ENCODE measurements at regions not wholly inside any gene's neighbourhood (a gene's known extent, or its start where the extent isn't known, plus 50 kb on each side); places are given as distances from the start of the nearest gene placed in this dataset.

- ATAC-seq (no peak), DNase-seq (ENCODE audit: low read depth, low spot score) (no peak)
- Histone ChIP-seq H3K4me3 (ENCODE audit: low read depth in 2 of 2, low read length in 2 of 2) (no peak overlapping the region), H3K27me3 (ENCODE audit: control insufficient read depth, insufficient read depth, low read length) (no peaks in the 10 kb centered on the region), H3K36me3 (ENCODE audit: control insufficient read depth, insufficient read depth, low read length) (no peaks in the 10 kb centered on the region), H3K4me1 (ENCODE audit: control insufficient read depth, insufficient read depth, low read length) (no peaks in the 10 kb centered on the region), H3K27ac (ENCODE audit: low read length) (no peak overlapping the region), H3K9me3 (ENCODE audit: control insufficient read depth, insufficient read depth, low read depth, low read length) (no peaks in the 10 kb centered on the region)
- intact Hi-C loops (cut with micrococcal nuclease; ENCODE audit: unreplicated experiment) (no loop called here), in situ Hi-C loops (cut with HindIII; ENCODE audit: low pct_unique_long_range_greater_than_20kb, low sequenced_read_pairs) (no loop called here)
- no TSS peak for BruUV-seq (replicated peaks)
- ChIA-PET POLR2A (no interaction called here), CTCF (interaction anchor here (0.6 kb wide), 1 partner anchor 69 kb away, joined by 4 read pairs; no protein-coding TSS in a partner anchor)
- TF ChIP-seq TCF7L2 (IDR thresholded peaks at IDR 0.05; ENCODE audit: low read depth, low read length) (no peak), POLR2AphosphoS5 (IDR thresholded peaks at IDR 0.05; ENCODE audit: low read depth, low read length) (no peak), REST (IDR thresholded peaks at IDR 0.05; ENCODE audit: insufficient read depth in 1 of 2, low read depth in 2 of 2, low read length in 1 of 2) (no peak), SIN3A (IDR thresholded peaks at IDR 0.05; ENCODE audit: borderline replicate concordance, insufficient read depth, low read depth, low read length) (no peak)
- TF ChIP-seq, protein P1, sequence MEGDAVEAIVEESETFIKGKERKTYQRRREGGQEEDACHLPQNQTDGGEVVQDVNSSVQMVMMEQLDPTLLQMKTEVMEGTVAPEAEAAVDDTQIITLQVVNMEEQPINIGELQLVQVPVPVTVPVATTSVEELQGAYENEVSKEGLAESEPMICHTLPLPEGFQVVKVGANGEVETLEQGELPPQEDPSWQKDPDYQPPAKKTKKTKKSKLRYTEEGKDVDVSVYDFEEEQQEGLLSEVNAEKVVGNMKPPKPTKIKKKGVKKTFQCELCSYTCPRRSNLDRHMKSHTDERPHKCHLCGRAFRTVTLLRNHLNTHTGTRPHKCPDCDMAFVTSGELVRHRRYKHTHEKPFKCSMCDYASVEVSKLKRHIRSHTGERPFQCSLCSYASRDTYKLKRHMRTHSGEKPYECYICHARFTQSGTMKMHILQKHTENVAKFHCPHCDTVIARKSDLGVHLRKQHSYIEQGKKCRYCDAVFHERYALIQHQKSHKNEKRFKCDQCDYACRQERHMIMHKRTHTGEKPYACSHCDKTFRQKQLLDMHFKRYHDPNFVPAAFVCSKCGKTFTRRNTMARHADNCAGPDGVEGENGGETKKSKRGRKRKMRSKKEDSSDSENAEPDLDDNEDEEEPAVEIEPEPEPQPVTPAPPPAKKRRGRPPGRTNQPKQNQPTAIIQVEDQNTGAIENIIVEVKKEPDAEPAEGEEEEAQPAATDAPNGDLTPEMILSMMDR (IDR thresholded peaks at IDR 0.05): no peak
Observed at GRCh38 chr9:29691145-29691544, 2117.9 kb upstream of the C9orf72 start.

DNA sequence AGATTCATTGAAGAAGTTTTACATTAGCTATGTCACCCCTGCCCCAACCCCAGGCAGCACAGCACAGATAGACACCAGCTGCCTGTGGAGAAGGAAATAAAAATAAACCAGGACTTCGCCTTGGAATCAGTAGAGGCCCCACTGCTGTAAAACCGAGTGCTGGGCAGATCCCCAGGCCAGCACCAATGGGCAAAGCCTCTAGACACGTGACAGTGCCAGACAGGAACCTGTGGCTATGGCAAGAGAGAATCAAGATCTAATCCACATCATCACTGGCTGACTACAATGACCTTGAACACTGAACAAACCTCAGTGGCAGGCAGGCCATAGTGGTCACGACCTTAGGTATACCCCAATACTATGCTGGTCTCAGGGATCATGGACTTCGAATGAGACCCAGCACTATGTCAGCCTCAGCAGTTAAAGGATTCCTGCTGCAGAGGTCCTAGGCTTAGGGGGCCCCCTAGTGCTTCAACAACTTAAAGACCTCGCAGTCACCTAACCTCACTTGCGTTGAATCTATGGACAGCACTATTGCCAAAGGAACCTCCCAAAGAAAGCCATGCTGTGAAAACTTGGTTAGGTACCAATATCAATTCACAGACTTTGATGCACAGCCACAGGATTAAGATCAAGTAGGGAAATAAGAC is 2118.6 kb upstream of the C9orf72 start:
- Histone ChIP-seq H3K27ac (ENCODE audit: low read length) (no peak overlapping the region), H3K36me3 (ENCODE audit: control insufficient read depth, insufficient read depth, low read length) (no peaks in the 10 kb centered on the region), H3K4me1 (ENCODE audit: control insufficient read depth, insufficient read depth, low read length) (no peaks in the 10 kb centered on the region), H3K4me3 (ENCODE audit: low read depth in 2 of 2, low read length in 2 of 2) (no peak overlapping the region), H3K9me3 (ENCODE audit: control insufficient read depth, insufficient read depth, low read depth, low read length) (no peaks in the 10 kb centered on the region), H3K27me3 (ENCODE audit: control insufficient read depth, insufficient read depth, low read length) (no peaks in the 10 kb centered on the region)
- POLR2A ChIA-PET: no interaction called here
- CTCF ChIA-PET: interaction anchor here (0.6 kb wide), 1 partner anchor 69 kb away, joined by 4 read pairs; no protein-coding TSS in a partner anchor
- TF ChIP-seq SIN3A (IDR thresholded peaks at IDR 0.05; ENCODE audit: borderline replicate concordance, insufficient read depth, low read depth, low read length): no peak
- TF ChIP-seq, protein P1 (IDR thresholded peaks at IDR 0.05): peak; percentile 21
- no peak for TF ChIP-seq REST (IDR thresholded peaks at IDR 0.05; ENCODE audit: insufficient read depth in 1 of 2, low read depth in 2 of 2, low read length in 1 of 2)
- no peak for TF ChIP-seq POLR2AphosphoS5 (IDR thresholded peaks at IDR 0.05; ENCODE audit: low read depth, low read length)
- TF ChIP-seq TCF7L2 (IDR thresholded peaks at IDR 0.05; ENCODE audit: low read depth, low read length): no peak
- DNase-seq (ENCODE audit: low read depth, low spot score) (no peak), ATAC-seq (no peak)
- no TSS peak for BruUV-seq (replicated peaks)
- in situ Hi-C loops (cut with HindIII; ENCODE audit: low pct_unique_long_range_greater_than_20kb, low sequenced_read_pairs): no loop called here
- intact Hi-C loops (cut with micrococcal nuclease; ENCODE audit: unreplicated experiment): no loop called here
